GM12873 (cell line): ENCODE measurements at regions not wholly inside any gene's neighbourhood (a gene's known extent, or its start where the extent isn't known, plus 50 kb on each side); places are given as distances from the start of the nearest gene placed in this dataset.

Experiments used
- TF ChIP-seq, protein P1 (sequence below): IDR thresholded peaks from 2 replicates; pipeline ENCODE4 v1.5.1; 2012; ENCODE audit warnings: low read depth, mild to moderate bottlenecking, moderate library complexity, low read length, control low read depth; ENCODE audit not compliant: insufficient read depth; ENCODE audit errors: missing control alignments

DNA sequence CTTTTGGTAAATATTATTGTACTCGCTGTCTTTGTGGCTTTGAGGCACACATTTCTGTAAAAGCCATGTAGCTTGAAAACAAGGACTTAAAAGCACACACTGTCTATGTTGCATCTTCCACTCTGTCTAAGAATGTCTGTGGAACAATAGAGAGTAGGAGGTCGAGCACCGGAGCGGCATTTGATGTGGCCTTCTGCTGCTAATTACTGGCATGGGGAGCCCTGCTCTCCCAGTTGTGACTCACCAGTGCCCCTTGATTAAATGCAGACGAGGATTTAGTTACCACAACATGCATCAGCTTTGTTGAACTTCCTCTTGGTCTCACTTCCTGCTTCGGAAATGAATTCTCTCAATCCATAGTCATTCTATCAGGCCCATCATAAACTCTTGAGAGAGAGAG lies 680.7 kb upstream of the SLC35B3 start:
- TF ChIP-seq, protein P1, sequence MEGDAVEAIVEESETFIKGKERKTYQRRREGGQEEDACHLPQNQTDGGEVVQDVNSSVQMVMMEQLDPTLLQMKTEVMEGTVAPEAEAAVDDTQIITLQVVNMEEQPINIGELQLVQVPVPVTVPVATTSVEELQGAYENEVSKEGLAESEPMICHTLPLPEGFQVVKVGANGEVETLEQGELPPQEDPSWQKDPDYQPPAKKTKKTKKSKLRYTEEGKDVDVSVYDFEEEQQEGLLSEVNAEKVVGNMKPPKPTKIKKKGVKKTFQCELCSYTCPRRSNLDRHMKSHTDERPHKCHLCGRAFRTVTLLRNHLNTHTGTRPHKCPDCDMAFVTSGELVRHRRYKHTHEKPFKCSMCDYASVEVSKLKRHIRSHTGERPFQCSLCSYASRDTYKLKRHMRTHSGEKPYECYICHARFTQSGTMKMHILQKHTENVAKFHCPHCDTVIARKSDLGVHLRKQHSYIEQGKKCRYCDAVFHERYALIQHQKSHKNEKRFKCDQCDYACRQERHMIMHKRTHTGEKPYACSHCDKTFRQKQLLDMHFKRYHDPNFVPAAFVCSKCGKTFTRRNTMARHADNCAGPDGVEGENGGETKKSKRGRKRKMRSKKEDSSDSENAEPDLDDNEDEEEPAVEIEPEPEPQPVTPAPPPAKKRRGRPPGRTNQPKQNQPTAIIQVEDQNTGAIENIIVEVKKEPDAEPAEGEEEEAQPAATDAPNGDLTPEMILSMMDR, result no peak

DNA sequence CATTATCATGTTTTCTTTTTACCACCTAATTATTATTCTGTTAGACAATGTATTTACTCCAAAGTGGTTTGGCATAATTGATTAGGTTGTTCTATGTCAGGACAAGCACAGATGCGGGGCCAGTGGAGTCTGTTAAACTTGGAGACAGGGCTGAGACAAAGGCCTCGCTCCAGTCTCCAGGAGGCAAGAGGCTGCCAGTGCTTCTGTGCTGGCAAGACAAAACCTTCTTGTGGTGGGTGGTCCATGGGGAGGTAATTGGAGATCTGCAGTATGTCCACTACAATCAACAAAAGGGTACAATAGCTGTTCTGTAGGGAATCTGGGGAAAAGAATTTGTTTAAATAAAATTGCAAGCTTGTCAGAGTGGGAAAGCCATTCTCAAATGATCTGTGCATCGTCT lies 677.2 kb upstream of the SLC35B3 start:
- TF ChIP-seq, protein P1, result no peak

DNA sequence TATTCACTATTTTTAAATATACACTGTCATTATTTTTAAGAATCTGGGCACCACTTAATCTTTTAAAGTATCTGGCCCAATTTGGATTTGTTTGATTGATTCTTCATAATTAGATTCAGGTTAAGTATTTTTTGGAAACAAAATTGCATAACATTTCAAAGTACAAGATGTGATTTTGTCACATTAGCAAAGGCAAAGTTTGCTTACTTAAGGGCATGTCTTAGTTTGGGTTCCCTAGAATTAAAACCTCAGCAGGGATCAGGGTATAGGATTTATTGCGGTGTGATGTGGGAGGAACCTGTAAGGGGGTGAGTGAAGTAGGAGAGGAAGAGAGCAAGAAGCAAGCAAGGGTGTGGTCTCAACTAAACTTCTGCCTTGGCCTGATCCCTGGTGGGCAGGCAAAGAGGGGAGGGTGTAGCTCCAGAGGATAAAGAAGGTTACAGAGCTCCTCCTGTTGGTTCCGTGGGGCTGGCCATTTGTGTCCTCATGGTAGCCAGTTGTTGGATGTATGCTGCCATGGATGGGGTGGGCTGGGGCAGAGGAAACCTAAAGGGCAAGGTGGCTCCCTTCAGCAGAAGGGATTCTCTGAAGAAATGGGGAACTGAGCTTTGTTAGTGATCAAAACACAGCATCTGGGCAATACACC lies 668.7 kb upstream of the SLC35B3 start:
- TF ChIP-seq, protein P1, result no peak

DNA sequence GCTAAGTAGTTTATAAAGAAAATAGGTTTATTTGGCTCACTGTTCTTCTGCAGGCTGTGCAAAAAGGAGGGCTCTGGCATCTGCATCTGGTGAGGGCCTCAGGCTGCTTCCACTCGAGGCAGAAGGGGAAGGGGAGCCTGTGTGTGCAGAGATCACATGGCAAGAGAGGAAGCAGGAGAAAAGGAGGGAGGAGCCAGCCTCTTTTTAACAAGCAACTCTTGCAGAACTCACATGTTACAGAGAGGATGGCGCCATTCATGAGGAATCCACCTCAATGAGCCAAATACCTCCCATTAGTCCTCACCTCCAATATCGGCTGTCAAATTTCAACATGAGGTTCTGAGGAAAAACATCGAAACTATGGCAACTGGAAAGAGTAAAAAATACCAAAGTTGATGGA lies 666.6 kb upstream of the SLC35B3 start:
- TF ChIP-seq, protein P1, result no peak

DNA sequence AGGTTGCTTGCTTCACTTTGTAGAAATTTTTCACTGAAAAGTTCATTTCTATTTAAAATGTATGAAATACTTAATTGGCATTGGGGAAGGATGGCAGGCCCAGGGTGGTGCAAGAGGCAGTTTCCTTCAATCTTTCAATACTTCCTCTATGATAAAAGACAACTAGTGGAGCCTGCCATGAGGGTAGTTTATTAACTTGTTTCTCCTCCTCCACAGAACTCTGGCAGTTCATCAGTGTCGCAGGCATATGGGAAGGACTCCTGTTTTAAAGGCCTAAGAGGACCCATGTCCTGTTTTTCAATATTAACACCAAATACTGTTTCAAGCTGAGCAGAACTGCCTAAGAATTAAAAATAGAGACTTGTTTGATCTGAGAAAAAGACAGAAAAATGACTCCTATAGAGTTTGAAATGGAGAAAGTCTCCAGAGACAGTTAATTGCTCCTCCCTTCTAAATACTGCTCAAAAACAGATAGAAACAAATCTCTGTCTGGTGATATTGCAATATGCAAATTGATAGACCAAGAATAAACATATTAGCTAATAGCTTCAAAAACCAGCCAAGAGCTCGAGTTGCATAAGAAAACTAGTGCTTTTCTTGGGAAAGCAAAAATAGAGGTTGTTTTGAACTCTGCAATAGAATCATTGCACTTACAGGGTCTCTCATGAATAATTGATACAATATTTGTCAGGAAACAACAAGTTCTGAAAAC lies 665.7 kb upstream of the SLC35B3 start:
- TF ChIP-seq, protein P1, result no peak

DNA sequence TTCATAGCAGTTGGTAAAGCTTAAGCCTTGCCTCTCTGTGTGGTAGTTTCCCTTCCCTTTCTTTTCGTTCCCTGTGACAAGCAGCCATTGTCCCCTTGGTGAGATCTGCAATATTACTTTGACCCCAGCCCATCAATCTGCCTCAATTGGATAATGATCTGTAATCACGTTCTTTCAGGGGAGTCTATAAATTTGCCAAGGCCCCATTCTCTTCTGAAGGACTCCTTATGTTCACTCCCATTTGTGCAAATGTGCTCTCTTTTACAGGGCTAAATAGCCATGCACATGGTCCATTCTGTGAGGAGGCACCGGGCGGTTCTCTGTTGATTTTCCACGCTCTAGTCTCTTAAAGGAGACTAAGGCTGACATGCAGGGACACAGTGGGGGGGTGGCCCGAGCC lies 660.4 kb upstream of the SLC35B3 start:
- TF ChIP-seq, protein P1, result no peak

DNA sequence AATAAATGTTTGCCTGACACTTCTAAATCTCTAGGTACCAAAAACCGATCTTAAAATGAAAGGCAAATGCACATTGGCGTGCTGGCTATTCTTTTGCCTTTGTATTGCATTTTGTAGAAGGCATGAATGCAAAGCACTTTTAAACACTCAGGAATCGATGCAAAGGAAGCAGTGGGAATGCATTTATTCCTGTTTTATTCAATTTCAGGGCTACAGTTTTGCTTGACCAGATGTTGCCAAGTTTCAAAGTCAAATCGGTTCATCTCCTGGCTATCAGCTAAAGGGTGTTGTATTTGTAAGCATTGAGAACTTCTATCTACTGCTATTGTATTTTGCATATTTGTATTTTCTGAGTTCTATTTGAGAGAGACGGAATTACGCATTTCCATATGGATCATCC lies 659.8 kb upstream of the SLC35B3 start:
- TF ChIP-seq, protein P1, result no peak
